Sigmoid colon (tissue), 6 donors: ENCODE measurements at regions not wholly inside any gene's neighbourhood (a gene's known extent, or its start where the extent isn't known, plus 50 kb on each side); places are given as distances from the start of the nearest gene placed in this dataset.

Experiments used
- DNase-seq: peaks from one replicate; pipeline ENCODE4 v3.0.0-alpha.2; 2019
- H3K27ac ChIP-seq, 4 donors: fragments of 200-600 bp; sonication (generic); one replicate each; pipeline ENCODE4 v1.5.1; 2016 to 2019; ENCODE audit warnings: mild to moderate bottlenecking in 1 of 4
- H3K27me3 ChIP-seq, 3 donors: fragments of 200-600 bp; sonication (generic); one replicate each; pipeline ENCODE4 v1.5.1; 2019; ENCODE audit warnings: mild to moderate bottlenecking in 1 of 3
- H3K36me3 ChIP-seq, 4 donors: fragments of 200-600 bp; sonication (generic); one replicate each; pipeline ENCODE4 v1.5.1; 2016 to 2019
- H3K4me1 ChIP-seq, 4 donors: fragments of 200-600 bp; sonication (generic); one replicate each; pipeline ENCODE4 v1.5.1; 2017 to 2019
- H3K4me3 ChIP-seq, 4 donors: fragments of 200-600 bp; sonication (generic); one replicate each; pipeline ENCODE4 v1.5.1; 2017 to 2019; ENCODE audit warnings: mild to moderate bottlenecking in 2 of 4, moderate library complexity in 1 of 4
- H3K9me3 ChIP-seq, 4 donors: fragments of 200-600 bp in 3 of 4; sonication (generic) in 3 of 4; one replicate each; pipeline versions ENCODE4 v1.5.1 to v1.6.1; 2013 to 2019
- EP300 ChIP-seq, 4 donors: sonication (generic); formaldehyde crosslinking; IDR thresholded peaks; one replicate each; pipeline ENCODE4 v1.6.1; 2017; ENCODE audit warnings: antibody characterized with exemption in 4 of 4
- POLR2A ChIP-seq, 2 donors: fragments of 450-650 bp; IDR thresholded peaks; one replicate each; pipeline ENCODE4 v1.6.1; 2016; ENCODE audit warnings: antibody characterized with exemption in 2 of 2, mild to moderate bottlenecking in 2 of 2, moderate library complexity in 2 of 2
- POLR2AphosphoS5 ChIP-seq, 4 donors: sonication (generic); formaldehyde crosslinking; IDR thresholded peaks; one replicate each; pipeline ENCODE4 v1.6.1; 2017; ENCODE audit warnings: antibody characterized with exemption in 4 of 4
- WGBS, 2 donors: extraction: QIAGEN DNeasy Blood & Tissue Kit; methylation state at CpG; one replicate each; pipeline ENCODE4 v1.1.7; 2013; 5-methylcytosine and 5-hydroxymethylcytosine counted together
- intact Hi-C: fragments of 100-400 bp; cut with DNase I; formaldehyde crosslinking; loops from one replicate; pipeline ENCODE4 v1.15.1; 2023
- TF ChIP-seq, protein P1 (sequence below), 4 experiments: fragments of 450-650 bp in 3 of 4; fragments of 200-600 bp in 1 of 4; IDR thresholded peaks; one replicate each; pipeline ENCODE4 v1.5.1; 2016 to 2019; ENCODE audit warnings: antibody characterized with exemption in 4 of 4, mild to moderate bottlenecking in 3 of 4, moderate library complexity in 2 of 4
- donor health status: healthy with polysubstance abuse.
- donor health status: healthy.

DNA sequence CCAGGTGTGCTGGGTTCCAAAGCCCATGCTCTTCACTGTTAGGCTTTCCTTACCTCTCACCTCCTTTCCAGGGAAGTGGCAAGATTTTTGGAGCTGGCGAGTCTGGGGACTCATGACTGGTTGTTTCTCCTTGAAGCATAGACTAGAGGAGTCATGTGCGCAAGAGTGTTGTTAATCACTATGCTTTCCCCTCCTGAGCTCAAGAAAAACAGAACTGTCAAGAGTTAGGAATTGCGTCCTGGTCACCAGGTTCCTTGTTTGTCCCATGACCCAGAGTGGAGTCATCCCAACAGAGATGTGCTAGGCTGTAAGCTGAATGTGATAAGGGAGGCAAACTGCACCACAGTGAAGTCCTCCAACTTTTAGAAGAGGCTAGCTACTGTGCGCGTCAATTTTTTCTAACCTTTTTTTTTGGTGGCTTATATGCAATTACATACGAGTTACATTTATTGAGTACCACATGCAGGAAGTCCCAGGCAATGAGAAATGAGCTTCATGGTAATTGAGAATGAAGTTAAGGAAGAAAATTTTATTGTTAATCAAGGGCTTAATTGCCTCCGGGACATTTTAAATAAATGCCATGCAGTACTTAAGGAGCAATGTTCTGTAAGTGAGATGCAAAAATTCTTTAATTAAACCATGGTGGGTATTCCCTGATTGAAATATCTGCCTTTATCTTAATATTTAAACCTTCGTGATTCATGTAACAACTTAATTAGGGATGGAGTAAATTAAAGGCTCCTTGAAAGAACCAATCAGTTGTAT is 233.9 kb downstream of the ZIC5 start:
- H3K36me3 ChIP-seq: no peaks in the 10 kb centered on the region
- no peak overlapping the region for H3K4me3 ChIP-seq
- TF ChIP-seq, protein P1, sequence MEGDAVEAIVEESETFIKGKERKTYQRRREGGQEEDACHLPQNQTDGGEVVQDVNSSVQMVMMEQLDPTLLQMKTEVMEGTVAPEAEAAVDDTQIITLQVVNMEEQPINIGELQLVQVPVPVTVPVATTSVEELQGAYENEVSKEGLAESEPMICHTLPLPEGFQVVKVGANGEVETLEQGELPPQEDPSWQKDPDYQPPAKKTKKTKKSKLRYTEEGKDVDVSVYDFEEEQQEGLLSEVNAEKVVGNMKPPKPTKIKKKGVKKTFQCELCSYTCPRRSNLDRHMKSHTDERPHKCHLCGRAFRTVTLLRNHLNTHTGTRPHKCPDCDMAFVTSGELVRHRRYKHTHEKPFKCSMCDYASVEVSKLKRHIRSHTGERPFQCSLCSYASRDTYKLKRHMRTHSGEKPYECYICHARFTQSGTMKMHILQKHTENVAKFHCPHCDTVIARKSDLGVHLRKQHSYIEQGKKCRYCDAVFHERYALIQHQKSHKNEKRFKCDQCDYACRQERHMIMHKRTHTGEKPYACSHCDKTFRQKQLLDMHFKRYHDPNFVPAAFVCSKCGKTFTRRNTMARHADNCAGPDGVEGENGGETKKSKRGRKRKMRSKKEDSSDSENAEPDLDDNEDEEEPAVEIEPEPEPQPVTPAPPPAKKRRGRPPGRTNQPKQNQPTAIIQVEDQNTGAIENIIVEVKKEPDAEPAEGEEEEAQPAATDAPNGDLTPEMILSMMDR (IDR thresholded peaks at IDR 0.05): no peak
- TF ChIP-seq EP300 (IDR thresholded peaks at IDR 0.05): no peak
- H3K9me3 ChIP-seq: no peaks in the 10 kb centered on the region
- WGBS, 2 donors: 95 to 97% methylated on average over 8 of the region's 8 CpGs
- intact Hi-C loops: no loop called here
- no peaks in the 10 kb centered on the region for H3K27me3 ChIP-seq
- DNase-seq: no peak
- no peak overlapping the region for H3K27ac ChIP-seq
- H3K4me1 ChIP-seq: peaks cover 0 to 8% (median 0%) of the 10 kb centered on the region in 4 donors

DNA sequence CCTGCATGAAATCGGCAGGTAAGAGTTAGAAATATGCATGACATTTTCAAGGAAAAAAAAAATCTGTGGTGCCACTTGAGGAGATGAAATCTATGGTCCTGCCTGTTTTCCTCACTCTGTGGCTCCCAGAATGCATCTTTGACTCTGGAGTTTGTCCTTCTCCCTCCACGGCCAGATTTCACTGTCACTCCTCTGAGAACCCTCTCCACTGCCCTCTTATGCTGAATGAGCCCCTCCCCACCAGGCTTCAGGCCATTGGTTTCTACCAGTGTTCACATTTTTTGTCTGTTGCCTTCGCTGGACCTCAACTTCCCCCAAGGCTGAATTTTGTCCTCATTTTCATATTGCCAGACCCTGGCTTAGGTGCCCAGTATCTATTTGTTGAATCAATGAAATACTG is 235.0 kb downstream of the ZIC5 start:
- H3K27ac ChIP-seq: no peak overlapping the region
- H3K27me3 ChIP-seq: no peaks in the 10 kb centered on the region
- H3K9me3 ChIP-seq: no peaks in the 10 kb centered on the region
- no peak overlapping the region for H3K4me3 ChIP-seq
- no peaks in the 10 kb centered on the region for H3K4me1 ChIP-seq
- DNase-seq: no peak
- H3K36me3 ChIP-seq: no peaks in the 10 kb centered on the region
- TF ChIP-seq, protein P1 (IDR thresholded peaks at IDR 0.05): no peak
- TF ChIP-seq POLR2A (IDR thresholded peaks at IDR 0.05) (no peak), EP300 (IDR thresholded peaks at IDR 0.05) (no peak), POLR2AphosphoS5 (IDR thresholded peaks at IDR 0.05) (no peak)
- 93% methylated on average over 3 of the region's 3 CpGs for WGBS, 2 donors
- intact Hi-C loops: no loop called here

DNA sequence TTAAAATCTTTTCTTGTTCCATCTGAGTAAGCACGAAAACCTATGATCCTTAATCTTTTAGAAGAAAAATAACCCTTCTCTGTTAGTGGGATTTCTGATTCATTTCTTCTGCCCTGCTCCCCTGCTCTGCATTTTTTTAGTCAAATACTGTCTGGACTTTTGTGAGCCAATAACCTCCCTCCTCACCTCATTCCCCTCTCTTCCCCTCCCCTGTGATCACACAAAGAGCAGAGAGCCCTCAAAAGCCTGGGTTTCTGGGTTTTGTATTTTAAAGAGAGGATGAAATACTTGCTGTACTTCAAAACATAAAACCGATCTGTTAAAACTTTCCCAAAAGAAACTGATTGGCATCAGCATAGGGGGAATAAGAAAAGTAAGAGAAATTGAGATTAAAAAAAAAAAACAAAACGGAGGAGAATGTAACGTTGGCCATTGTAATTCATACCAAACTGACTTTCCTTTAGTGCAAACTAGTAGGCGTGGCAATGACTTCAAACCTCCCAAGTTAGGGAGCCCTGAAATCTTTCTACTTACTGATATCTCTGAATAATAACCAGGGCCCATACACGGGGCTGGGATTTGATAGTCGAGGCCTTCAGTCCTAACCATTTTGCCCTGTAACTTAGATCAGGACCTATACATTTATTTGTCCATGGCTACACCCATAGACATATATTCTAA is 232.9 kb downstream of the TM9SF2 start:
- no peak overlapping the region for H3K27ac ChIP-seq
- intact Hi-C loops: no loop called here

DNA sequence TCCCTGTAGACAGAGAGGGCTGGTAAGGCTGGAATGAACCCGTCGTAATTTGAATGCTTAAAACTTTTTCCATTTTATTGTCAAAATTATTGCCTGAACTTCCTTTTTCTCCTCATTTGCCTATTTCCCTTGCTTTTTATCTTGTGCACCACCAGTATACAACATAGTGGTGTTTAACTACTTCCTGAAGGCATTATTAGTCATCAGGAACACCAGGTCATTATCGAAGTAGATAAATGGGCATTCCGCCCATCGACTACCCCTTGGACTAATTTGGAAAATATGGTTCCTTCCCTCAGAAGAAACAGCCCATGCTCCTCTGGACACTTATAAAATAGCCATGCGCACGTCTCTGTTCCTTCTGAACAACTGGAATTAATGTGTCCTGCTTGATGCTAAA is 232.1 kb downstream of the TM9SF2 start:
- DNase-seq: no peak
- intact Hi-C loops: no loop called here
- WGBS, 2 donors: 75 to 87% methylated on average over 7 of the region's 7 CpGs

More for the DNA sequence above, 232.9 kb downstream of the TM9SF2 start:
- no peak overlapping the region for H3K4me3 ChIP-seq
- no peaks in the 10 kb centered on the region for H3K4me1 ChIP-seq
- no peak for DNase-seq
- TF ChIP-seq, protein P1 (IDR thresholded peaks at IDR 0.05): no peak
- no peak for TF ChIP-seq POLR2AphosphoS5 (IDR thresholded peaks at IDR 0.05)
- TF ChIP-seq EP300 (IDR thresholded peaks at IDR 0.05): no peak
- TF ChIP-seq POLR2A (IDR thresholded peaks at IDR 0.05): no peak
- H3K9me3 ChIP-seq: no peaks in the 10 kb centered on the region
- 76 to 81% methylated on average over 7 of the region's 7 CpGs for WGBS, 2 donors
- H3K36me3 ChIP-seq: no peaks in the 10 kb centered on the region
- H3K27me3 ChIP-seq: no peaks in the 10 kb centered on the region

More for the DNA sequence above, 232.1 kb downstream of the TM9SF2 start:
- Histone ChIP-seq H3K27ac (no peak overlapping the region), H3K4me3 (no peak overlapping the region), H3K9me3 (no peaks in the 10 kb centered on the region), H3K4me1 (no peaks in the 10 kb centered on the region), H3K27me3 (no peaks in the 10 kb centered on the region), H3K36me3 (no peaks in the 10 kb centered on the region)
- TF ChIP-seq POLR2AphosphoS5 (IDR thresholded peaks at IDR 0.05) (no peak), EP300 (IDR thresholded peaks at IDR 0.05) (no peak), POLR2A (IDR thresholded peaks at IDR 0.05) (no peak)
- TF ChIP-seq, protein P1 (IDR thresholded peaks at IDR 0.05): no peak
